HCT116 (cell line): ENCODE measurements at regions not wholly inside any gene's neighbourhood (a gene's known extent, or its start where the extent isn't known, plus 50 kb on each side); places are given as distances from the start of the nearest gene placed in this dataset.

Source experiments
- ATAC-seq: fragments of 200-7000 bp; cut with Tn5 transposase; 2 replicates; pipeline ENCODE4 v1.9.1; 2020; ENCODE audit warnings: mild to moderate bottlenecking, moderate library complexity
- BruUV-seq: library from RNA; stranded (reverse); fragments of 400-500 nt; replicated peaks from 2 replicates; lab custom pipeline; 2021; lab: Mats Ljungman, UMichigan
- CTCF ChIA-PET: fragments of 300-600 bp; sonication (Branson Sonifier 250); formaldehyde crosslinking; loops from one replicate; lab custom pipeline; 2021; ENCODE audit warnings: antibody characterized with exemption; lab: Charles Lee
- POLR2A ChIA-PET: fragments of 300-600, 350-600 bp; sonication (Branson Sonifier 250); formaldehyde crosslinking; loops from one replicate; lab custom pipeline; 2021; ENCODE audit warnings: antibody characterized with exemption; lab: Charles Lee
- RAD21 ChIA-PET, 2 experiments: fragments of 300-600 bp; sonication (Branson Sonifier 250); formaldehyde crosslinking; loops; one replicate each; lab custom pipeline; 2023; ENCODE audit warnings: low total read pairs in 2 of 2; ENCODE audit not compliant: uncharacterized antibody in 2 of 2, unreplicated experiment in 2 of 2, low non-redundant PET in 1 of 2; lab: Charles Lee
- DNase-seq: peaks from one replicate; pipeline ENCODE4 v3.0.0-alpha.2; 2010; ENCODE audit warnings: low read depth, low spot score
- H2AFZ ChIP-seq: fragments of 200-600 bp; shearing (Covaris generic), sonication (generic); 2 replicates; pipeline ENCODE4 v1.6.1; 2017; ENCODE audit warnings: low read depth, mixed run types, mixed read lengths, antibody characterized with exemption, low read length; ENCODE audit not compliant: poor library complexity, severe bottlenecking
- H3K27ac ChIP-seq: 2 replicates; pipeline ENCODE4 v1.5.1; 2012; ENCODE audit warnings: low read depth, low read length
- H3K27me3 ChIP-seq: fragments of 200-600 bp; sonication (generic); 2 replicates; pipeline ENCODE4 v1.6.1; 2016; ENCODE audit warnings: mixed run types, low read length, mixed read lengths; ENCODE audit not compliant: insufficient read depth
- H3K36me3 ChIP-seq, 2 experiments: fragments of 200-500 bp in 1 of 2; fragments of 200-600 bp in 1 of 2; sonication (Bioruptor generic) in 1 of 2; sonication (generic) in 1 of 2; 2 replicates each; pipeline versions ENCODE4 v1.5.1 to v1.6.1; 2014 to 2016; ENCODE audit warnings: low read length in 2 of 2, inconsistent platforms in 1 of 2, mixed read lengths in 1 of 2, mixed run types in 1 of 2; ENCODE audit not compliant: insufficient read depth in 2 of 2, control insufficient read depth in 1 of 2
- H3K4me1 ChIP-seq, 2 experiments: fragments of 200-600 bp in 1 of 2; sonication (generic) in 1 of 2; 2 replicates each; pipeline versions ENCODE4 v1.5.1 to v1.6.1; 2012 to 2017; ENCODE audit warnings: low read length in 2 of 2, inconsistent platforms in 1 of 2, mild to moderate bottlenecking in 1 of 2, mixed read lengths in 1 of 2, mixed run types in 1 of 2, moderate library complexity in 1 of 2; ENCODE audit not compliant: insufficient read depth in 2 of 2, control insufficient read depth in 1 of 2
- H3K4me2 ChIP-seq: fragments of 200-600 bp; sonication (generic); 2 replicates; pipeline ENCODE4 v1.6.1; 2017; ENCODE audit warnings: mixed run types, low read length, mixed read lengths
- H3K4me3 ChIP-seq, 2 experiments: fragments of 200-600 bp in 1 of 2; sonication (generic) in 1 of 2; replicated peaks in 1 of 2; 2 replicates each; pipeline ENCODE4 v1.5.1; 2011 to 2016; ENCODE audit warnings: low read length in 2 of 2, control low read depth in 1 of 2, low read depth in 1 of 2, mild to moderate bottlenecking in 1 of 2, mixed read lengths in 1 of 2, mixed run types in 1 of 2
- H3K79me2 ChIP-seq: fragments of 200-600 bp; sonication (generic); 2 replicates; pipeline ENCODE4 v1.6.1; 2017; ENCODE audit warnings: mild to moderate bottlenecking, mixed run types, low read length, moderate library complexity, mixed read lengths; ENCODE audit not compliant: insufficient read depth
- H3K9ac ChIP-seq: fragments of 200-600 bp; sonication (generic); 2 replicates; pipeline ENCODE4 v1.6.1; 2016; ENCODE audit warnings: low read length, mixed read lengths
- H3K9me2 ChIP-seq: fragments of 200-600 bp; sonication (generic), shearing (Covaris generic); 2 replicates; pipeline ENCODE4 v1.6.1; 2017; ENCODE audit warnings: mixed run types, mild to moderate bottlenecking, moderate library complexity; ENCODE audit not compliant: insufficient read depth
- H3K9me3 ChIP-seq, 2 experiments: fragments of 200-500 bp in 1 of 2; fragments of 200-600 bp in 1 of 2; sonication (Bioruptor generic) in 1 of 2; sonication (generic) in 1 of 2; 2 replicates each; pipeline ENCODE4 v1.6.1; 2014 to 2017; ENCODE audit warnings: low read length in 2 of 2, mixed read lengths in 2 of 2, inconsistent platforms in 1 of 2, low read depth in 1 of 2, mild to moderate bottlenecking in 1 of 2, mixed run types in 1 of 2, moderate library complexity in 1 of 2; ENCODE audit not compliant: control insufficient read depth in 1 of 2, insufficient read depth in 1 of 2
- H4K20me1 ChIP-seq: fragments of 200-600 bp; sonication (generic), shearing (Covaris generic); 2 replicates; pipeline ENCODE4 v1.6.1; 2017; ENCODE audit warnings: mixed run types, mild to moderate bottlenecking, moderate library complexity; ENCODE audit not compliant: insufficient read depth
- CBX3 ChIP-seq: IDR thresholded peaks from 2 replicates; pipeline ENCODE4 v1.6.1; 2012; ENCODE audit warnings: low read depth
- EZH2 ChIP-seq: fragments of 200-600 bp; sonication (generic); IDR thresholded peaks from 2 replicates; pipeline ENCODE4 v1.6.1; 2017; ENCODE audit warnings: antibody characterized with exemption, mixed run types
- EZH2phosphoT487 ChIP-seq: fragments of 200-600 bp; IDR thresholded peaks from 2 replicates; pipeline ENCODE4 v1.6.1; 2018; ENCODE audit warnings: antibody characterized with exemption, borderline replicate concordance
- JUND ChIP-seq: IDR thresholded peaks from 2 replicates; pipeline ENCODE4 v1.6.1; 2012
- POLR2A ChIP-seq: IDR thresholded peaks from 2 replicates; pipeline ENCODE4 v1.7.0; 2011; ENCODE audit warnings: borderline replicate concordance; ENCODE audit not compliant: insufficient read depth, insufficient read length; ENCODE audit errors: extremely low read depth
- RAD21 ChIP-seq: IDR thresholded peaks from 2 replicates; pipeline ENCODE4 v1.6.1; 2012; ENCODE audit warnings: low read depth, mild to moderate bottlenecking
- SRF ChIP-seq: IDR thresholded peaks from 2 replicates; pipeline ENCODE4 v1.6.1; 2012; ENCODE audit warnings: low read depth
- TCF7L2 ChIP-seq: IDR thresholded peaks from 2 replicates; pipeline ENCODE4 v1.7.0; 2011; ENCODE audit warnings: borderline replicate concordance, inconsistent platforms; ENCODE audit not compliant: insufficient read depth, insufficient read length; ENCODE audit errors: extremely low read depth
- ZNF274 ChIP-seq: fragments of 200-500 bp; sonication (Bioruptor generic); IDR thresholded peaks from 2 replicates; pipeline ENCODE4 v1.6.1; 2014; ENCODE audit warnings: mild to moderate bottlenecking, low read depth, low read length, inconsistent platforms
- intact Hi-C: fragments of 100-400 bp; cut with micrococcal nuclease; formaldehyde crosslinking; loops from 2 replicates; pipeline ENCODE4 v1.10.0; 2022
- TF ChIP-seq, protein P1 (sequence below), 3 experiments: fragments of 200-600 bp in 1 of 3; sonication (generic) in 1 of 3; IDR thresholded peaks in 2 of 3; conservative IDR thresholded peaks in 1 of 3; 2 replicates each; pipeline ENCODE4 v1.5.1; 2012 to 2017; ENCODE audit warnings: low read depth in 2 of 3, low read length in 2 of 3, antibody characterized with exemption in 1 of 3, borderline replicate concordance in 1 of 3, control low read depth in 1 of 3, mild to moderate bottlenecking in 1 of 3, mixed read lengths in 1 of 3, mixed run types in 1 of 3, moderate library complexity in 1 of 3; ENCODE audit not compliant: insufficient read depth in 1 of 3

DNA sequence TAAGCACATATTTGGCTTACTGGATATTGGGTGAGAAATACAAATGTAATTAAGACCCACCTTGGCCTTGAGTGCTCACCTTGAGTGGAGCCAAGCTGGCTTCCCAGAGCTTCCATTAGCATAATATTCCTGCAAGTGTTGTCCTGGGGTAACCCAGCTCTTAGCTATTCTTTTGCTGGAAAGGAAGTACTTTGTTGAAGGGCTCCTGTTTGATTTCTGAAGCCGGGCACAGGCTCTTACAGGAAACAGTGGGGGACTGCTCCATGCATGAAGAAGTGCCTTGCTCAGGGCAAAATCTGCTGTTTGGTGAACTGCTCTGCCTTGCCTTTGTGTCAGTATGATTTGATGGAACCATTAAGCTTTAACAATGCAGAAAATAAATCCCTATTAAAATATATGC lies 325.4 kb downstream of the SMAD2 start:
- no peak for ATAC-seq
- TF ChIP-seq SRF (no peak), EZH2 (no peak), TCF7L2 (no peak), EZH2phosphoT487 (no peak), CBX3 (no peak), ZNF274 (no peak), JUND (no peak), POLR2A (no peak)
- TF ChIP-seq, protein P1, sequence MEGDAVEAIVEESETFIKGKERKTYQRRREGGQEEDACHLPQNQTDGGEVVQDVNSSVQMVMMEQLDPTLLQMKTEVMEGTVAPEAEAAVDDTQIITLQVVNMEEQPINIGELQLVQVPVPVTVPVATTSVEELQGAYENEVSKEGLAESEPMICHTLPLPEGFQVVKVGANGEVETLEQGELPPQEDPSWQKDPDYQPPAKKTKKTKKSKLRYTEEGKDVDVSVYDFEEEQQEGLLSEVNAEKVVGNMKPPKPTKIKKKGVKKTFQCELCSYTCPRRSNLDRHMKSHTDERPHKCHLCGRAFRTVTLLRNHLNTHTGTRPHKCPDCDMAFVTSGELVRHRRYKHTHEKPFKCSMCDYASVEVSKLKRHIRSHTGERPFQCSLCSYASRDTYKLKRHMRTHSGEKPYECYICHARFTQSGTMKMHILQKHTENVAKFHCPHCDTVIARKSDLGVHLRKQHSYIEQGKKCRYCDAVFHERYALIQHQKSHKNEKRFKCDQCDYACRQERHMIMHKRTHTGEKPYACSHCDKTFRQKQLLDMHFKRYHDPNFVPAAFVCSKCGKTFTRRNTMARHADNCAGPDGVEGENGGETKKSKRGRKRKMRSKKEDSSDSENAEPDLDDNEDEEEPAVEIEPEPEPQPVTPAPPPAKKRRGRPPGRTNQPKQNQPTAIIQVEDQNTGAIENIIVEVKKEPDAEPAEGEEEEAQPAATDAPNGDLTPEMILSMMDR (IDR thresholded peaks at IDR 0.05 in 2 of 3, conservative IDR thresholded peaks at IDR 0.05 in 1 of 3; ENCODE audit: borderline replicate concordance in 1 of 3, insufficient read depth in 1 of 3, low read depth in 2 of 3, low read length in 2 of 3), result no peak
- Histone ChIP-seq H3K9me3 (no peaks in the 10 kb centered on the region), H3K9me2 (no peaks in the 10 kb centered on the region), H3K27ac (no peak overlapping the region), H3K4me1 (no peaks in the 10 kb centered on the region), H3K4me2 (no peak overlapping the region), H4K20me1 (no peaks in the 10 kb centered on the region), H3K36me3 (no peaks in the 10 kb centered on the region), H3K79me2 (no peaks in the 10 kb centered on the region), H2AFZ (no peak overlapping the region), H3K27me3 (0 out of 2 replicates have a peak, but pooled peaks cover 8% of the 10 kb centered on the region), H3K4me3 (no peak overlapping the region), H3K9ac (no peak overlapping the region)
- ChIA-PET POLR2A (no interaction called here), RAD21 (no interaction called here), CTCF (no interaction called here)
- BruUV-seq, result no TSS peak
- intact Hi-C loops, result no loop called here
- DNase-seq, result no peak

DNA sequence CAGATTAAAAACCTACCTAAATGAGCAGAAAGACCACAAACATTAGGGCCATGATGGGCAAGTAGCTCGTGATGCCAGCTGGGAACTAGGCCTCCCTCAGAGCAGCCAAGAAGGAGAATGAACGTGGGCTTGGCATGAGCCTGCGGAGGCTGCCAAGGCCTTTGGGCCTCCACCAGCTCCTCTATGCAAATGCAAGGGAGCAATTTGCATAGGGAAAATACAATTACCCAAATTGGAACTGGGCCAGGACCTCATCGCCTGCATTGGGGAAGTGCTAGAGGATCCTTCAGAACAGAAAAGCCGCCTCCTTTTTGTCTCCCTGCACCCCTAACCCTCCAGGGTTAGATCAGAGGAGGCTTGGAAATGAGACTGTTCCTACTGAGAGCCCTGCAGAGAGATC lies 326.4 kb downstream of the SMAD2 start:
- ChIA-PET CTCF (no interaction called here), RAD21 (no interaction called here), POLR2A (no interaction called here)
- Histone ChIP-seq H3K27me3 (0 out of 2 replicates have a peak, but pooled peaks cover 8% of the 10 kb centered on the region), H3K27ac (no peak overlapping the region), H3K79me2 (no peaks in the 10 kb centered on the region), H3K4me1 (no peaks in the 10 kb centered on the region), H2AFZ (no peak overlapping the region), H4K20me1 (no peaks in the 10 kb centered on the region), H3K9me2 (no peaks in the 10 kb centered on the region), H3K9me3 (no peaks in the 10 kb centered on the region), H3K4me3 (no peak overlapping the region), H3K36me3 (no peaks in the 10 kb centered on the region), H3K9ac (no peak overlapping the region), H3K4me2 (no peak overlapping the region)
- ATAC-seq (no peak), DNase-seq (no peak)
- TF ChIP-seq RAD21, result no peak
- no TSS peak for BruUV-seq
- intact Hi-C loops, result no loop called here
